HCT116 (cell line): ENCODE measurements at regions not wholly inside any gene's neighbourhood (a gene's known extent, or its start where the extent isn't known, plus 50 kb on each side); places are given as distances from the start of the nearest gene placed in this dataset.

Source experiments
- ATAC-seq: fragments of 200-7000 bp; cut with Tn5 transposase; 2 replicates; pipeline ENCODE4 v1.9.1; 2020; ENCODE audit warnings: mild to moderate bottlenecking, moderate library complexity
- BruUV-seq: library from RNA; stranded (reverse); fragments of 400-500 nt; replicated peaks from 2 replicates; lab custom pipeline; 2021; lab: Mats Ljungman, UMichigan
- CTCF ChIA-PET: fragments of 300-600 bp; sonication (Branson Sonifier 250); formaldehyde crosslinking; loops from one replicate; lab custom pipeline; 2021; ENCODE audit warnings: antibody characterized with exemption; lab: Charles Lee
- POLR2A ChIA-PET: fragments of 300-600, 350-600 bp; sonication (Branson Sonifier 250); formaldehyde crosslinking; loops from one replicate; lab custom pipeline; 2021; ENCODE audit warnings: antibody characterized with exemption; lab: Charles Lee
- RAD21 ChIA-PET, 2 experiments: fragments of 300-600 bp; sonication (Branson Sonifier 250); formaldehyde crosslinking; loops; one replicate each; lab custom pipeline; 2023; ENCODE audit warnings: low total read pairs in 2 of 2; ENCODE audit not compliant: uncharacterized antibody in 2 of 2, unreplicated experiment in 2 of 2, low non-redundant PET in 1 of 2; lab: Charles Lee
- DNase-seq: peaks from one replicate; pipeline ENCODE4 v3.0.0-alpha.2; 2010; ENCODE audit warnings: low read depth, low spot score
- H2AFZ ChIP-seq: fragments of 200-600 bp; shearing (Covaris generic), sonication (generic); 2 replicates; pipeline ENCODE4 v1.6.1; 2017; ENCODE audit warnings: low read depth, mixed run types, mixed read lengths, antibody characterized with exemption, low read length; ENCODE audit not compliant: poor library complexity, severe bottlenecking
- H3K27ac ChIP-seq: 2 replicates; pipeline ENCODE4 v1.5.1; 2012; ENCODE audit warnings: low read depth, low read length
- H3K27me3 ChIP-seq: fragments of 200-600 bp; sonication (generic); 2 replicates; pipeline ENCODE4 v1.6.1; 2016; ENCODE audit warnings: mixed run types, low read length, mixed read lengths; ENCODE audit not compliant: insufficient read depth
- H3K36me3 ChIP-seq, 2 experiments: fragments of 200-500 bp in 1 of 2; fragments of 200-600 bp in 1 of 2; sonication (Bioruptor generic) in 1 of 2; sonication (generic) in 1 of 2; 2 replicates each; pipeline versions ENCODE4 v1.5.1 to v1.6.1; 2014 to 2016; ENCODE audit warnings: low read length in 2 of 2, inconsistent platforms in 1 of 2, mixed read lengths in 1 of 2, mixed run types in 1 of 2; ENCODE audit not compliant: insufficient read depth in 2 of 2, control insufficient read depth in 1 of 2
- H3K4me1 ChIP-seq, 2 experiments: fragments of 200-600 bp in 1 of 2; sonication (generic) in 1 of 2; 2 replicates each; pipeline versions ENCODE4 v1.5.1 to v1.6.1; 2012 to 2017; ENCODE audit warnings: low read length in 2 of 2, inconsistent platforms in 1 of 2, mild to moderate bottlenecking in 1 of 2, mixed read lengths in 1 of 2, mixed run types in 1 of 2, moderate library complexity in 1 of 2; ENCODE audit not compliant: insufficient read depth in 2 of 2, control insufficient read depth in 1 of 2
- H3K4me2 ChIP-seq: fragments of 200-600 bp; sonication (generic); 2 replicates; pipeline ENCODE4 v1.6.1; 2017; ENCODE audit warnings: mixed run types, low read length, mixed read lengths
- H3K4me3 ChIP-seq, 2 experiments: fragments of 200-600 bp in 1 of 2; sonication (generic) in 1 of 2; replicated peaks in 1 of 2; 2 replicates each; pipeline ENCODE4 v1.5.1; 2011 to 2016; ENCODE audit warnings: low read length in 2 of 2, control low read depth in 1 of 2, low read depth in 1 of 2, mild to moderate bottlenecking in 1 of 2, mixed read lengths in 1 of 2, mixed run types in 1 of 2
- H3K79me2 ChIP-seq: fragments of 200-600 bp; sonication (generic); 2 replicates; pipeline ENCODE4 v1.6.1; 2017; ENCODE audit warnings: mild to moderate bottlenecking, mixed run types, low read length, moderate library complexity, mixed read lengths; ENCODE audit not compliant: insufficient read depth
- H3K9ac ChIP-seq: fragments of 200-600 bp; sonication (generic); 2 replicates; pipeline ENCODE4 v1.6.1; 2016; ENCODE audit warnings: low read length, mixed read lengths
- H3K9me2 ChIP-seq: fragments of 200-600 bp; sonication (generic), shearing (Covaris generic); 2 replicates; pipeline ENCODE4 v1.6.1; 2017; ENCODE audit warnings: mixed run types, mild to moderate bottlenecking, moderate library complexity; ENCODE audit not compliant: insufficient read depth
- H3K9me3 ChIP-seq, 2 experiments: fragments of 200-500 bp in 1 of 2; fragments of 200-600 bp in 1 of 2; sonication (Bioruptor generic) in 1 of 2; sonication (generic) in 1 of 2; 2 replicates each; pipeline ENCODE4 v1.6.1; 2014 to 2017; ENCODE audit warnings: low read length in 2 of 2, mixed read lengths in 2 of 2, inconsistent platforms in 1 of 2, low read depth in 1 of 2, mild to moderate bottlenecking in 1 of 2, mixed run types in 1 of 2, moderate library complexity in 1 of 2; ENCODE audit not compliant: control insufficient read depth in 1 of 2, insufficient read depth in 1 of 2
- H4K20me1 ChIP-seq: fragments of 200-600 bp; sonication (generic), shearing (Covaris generic); 2 replicates; pipeline ENCODE4 v1.6.1; 2017; ENCODE audit warnings: mixed run types, mild to moderate bottlenecking, moderate library complexity; ENCODE audit not compliant: insufficient read depth
- CBX3 ChIP-seq: IDR thresholded peaks from 2 replicates; pipeline ENCODE4 v1.6.1; 2012; ENCODE audit warnings: low read depth
- EGR1 ChIP-seq: IDR thresholded peaks from 2 replicates; pipeline ENCODE4 v1.6.1; 2012; ENCODE audit warnings: low read depth
- EZH2 ChIP-seq: fragments of 200-600 bp; sonication (generic); IDR thresholded peaks from 2 replicates; pipeline ENCODE4 v1.6.1; 2017; ENCODE audit warnings: antibody characterized with exemption, mixed run types
- POLR2A ChIP-seq: IDR thresholded peaks from 2 replicates; pipeline ENCODE4 v1.7.0; 2011; ENCODE audit warnings: borderline replicate concordance; ENCODE audit not compliant: insufficient read depth, insufficient read length; ENCODE audit errors: extremely low read depth
- SRF ChIP-seq: IDR thresholded peaks from 2 replicates; pipeline ENCODE4 v1.6.1; 2012; ENCODE audit warnings: low read depth
- TCF7L2 ChIP-seq: IDR thresholded peaks from 2 replicates; pipeline ENCODE4 v1.7.0; 2011; ENCODE audit warnings: borderline replicate concordance, inconsistent platforms; ENCODE audit not compliant: insufficient read depth, insufficient read length; ENCODE audit errors: extremely low read depth
- ZNF274 ChIP-seq: fragments of 200-500 bp; sonication (Bioruptor generic); IDR thresholded peaks from 2 replicates; pipeline ENCODE4 v1.6.1; 2014; ENCODE audit warnings: mild to moderate bottlenecking, low read depth, low read length, inconsistent platforms
- intact Hi-C: fragments of 100-400 bp; cut with micrococcal nuclease; formaldehyde crosslinking; loops from 2 replicates; pipeline ENCODE4 v1.10.0; 2022
- TF ChIP-seq, protein P1 (sequence below): IDR thresholded peaks from 2 replicates; pipeline ENCODE4 v1.6.1; 2012
- TF ChIP-seq, protein P2 (sequence below): IDR thresholded peaks from 2 replicates; pipeline ENCODE4 v1.6.1; 2012
- TF ChIP-seq, protein P3 (sequence below), 3 experiments: fragments of 200-600 bp in 1 of 3; sonication (generic) in 1 of 3; IDR thresholded peaks in 2 of 3; conservative IDR thresholded peaks in 1 of 3; 2 replicates each; pipeline ENCODE4 v1.5.1; 2012 to 2017; ENCODE audit warnings: low read depth in 2 of 3, low read length in 2 of 3, antibody characterized with exemption in 1 of 3, borderline replicate concordance in 1 of 3, control low read depth in 1 of 3, mild to moderate bottlenecking in 1 of 3, mixed read lengths in 1 of 3, mixed run types in 1 of 3, moderate library complexity in 1 of 3; ENCODE audit not compliant: insufficient read depth in 1 of 3

DNA sequence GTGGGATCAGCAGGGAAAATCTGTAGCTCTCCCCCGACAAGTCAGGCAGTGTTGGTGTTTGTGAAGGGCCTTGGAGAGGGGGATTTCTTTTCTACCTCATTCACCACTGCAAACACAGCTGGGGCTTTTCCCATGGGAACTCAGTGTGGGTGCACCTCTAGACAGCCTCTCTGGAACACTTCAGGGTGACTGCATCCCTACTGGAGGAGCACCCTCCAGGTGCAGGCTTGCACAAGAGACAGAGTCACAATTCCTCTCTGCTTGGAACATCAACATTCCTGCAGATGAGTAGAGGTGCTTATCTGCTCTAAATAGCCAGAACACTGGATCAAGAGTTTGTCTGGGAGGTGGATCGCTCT is 72.7 kb upstream of the AKAP13 start:
- POLR2A ChIA-PET: no interaction called here
- no peak overlapping the region for H2AFZ ChIP-seq
- no peak overlapping the region for H3K27ac ChIP-seq
- DNase-seq (no peak), ATAC-seq (no peak)
- no peaks in the 10 kb centered on the region for H3K79me2 ChIP-seq
- TF ChIP-seq, protein P1, sequence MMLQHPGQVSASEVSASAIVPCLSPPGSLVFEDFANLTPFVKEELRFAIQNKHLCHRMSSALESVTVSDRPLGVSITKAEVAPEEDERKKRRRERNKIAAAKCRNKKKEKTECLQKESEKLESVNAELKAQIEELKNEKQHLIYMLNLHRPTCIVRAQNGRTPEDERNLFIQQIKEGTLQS: no peak
- TF ChIP-seq, protein P2, sequence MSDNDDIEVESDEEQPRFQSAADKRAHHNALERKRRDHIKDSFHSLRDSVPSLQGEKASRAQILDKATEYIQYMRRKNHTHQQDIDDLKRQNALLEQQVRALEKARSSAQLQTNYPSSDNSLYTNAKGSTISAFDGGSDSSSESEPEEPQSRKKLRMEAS: no peak
- TF ChIP-seq CBX3: no peak
- TF ChIP-seq EGR1: no peak
- TF ChIP-seq, protein P3, sequence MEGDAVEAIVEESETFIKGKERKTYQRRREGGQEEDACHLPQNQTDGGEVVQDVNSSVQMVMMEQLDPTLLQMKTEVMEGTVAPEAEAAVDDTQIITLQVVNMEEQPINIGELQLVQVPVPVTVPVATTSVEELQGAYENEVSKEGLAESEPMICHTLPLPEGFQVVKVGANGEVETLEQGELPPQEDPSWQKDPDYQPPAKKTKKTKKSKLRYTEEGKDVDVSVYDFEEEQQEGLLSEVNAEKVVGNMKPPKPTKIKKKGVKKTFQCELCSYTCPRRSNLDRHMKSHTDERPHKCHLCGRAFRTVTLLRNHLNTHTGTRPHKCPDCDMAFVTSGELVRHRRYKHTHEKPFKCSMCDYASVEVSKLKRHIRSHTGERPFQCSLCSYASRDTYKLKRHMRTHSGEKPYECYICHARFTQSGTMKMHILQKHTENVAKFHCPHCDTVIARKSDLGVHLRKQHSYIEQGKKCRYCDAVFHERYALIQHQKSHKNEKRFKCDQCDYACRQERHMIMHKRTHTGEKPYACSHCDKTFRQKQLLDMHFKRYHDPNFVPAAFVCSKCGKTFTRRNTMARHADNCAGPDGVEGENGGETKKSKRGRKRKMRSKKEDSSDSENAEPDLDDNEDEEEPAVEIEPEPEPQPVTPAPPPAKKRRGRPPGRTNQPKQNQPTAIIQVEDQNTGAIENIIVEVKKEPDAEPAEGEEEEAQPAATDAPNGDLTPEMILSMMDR (IDR thresholded peaks at IDR 0.05 in 2 of 3, conservative IDR thresholded peaks at IDR 0.05 in 1 of 3; ENCODE audit: borderline replicate concordance in 1 of 3, insufficient read depth in 1 of 3, low read depth in 2 of 3, low read length in 2 of 3): no peak
- no peak for TF ChIP-seq SRF
- TF ChIP-seq TCF7L2: no peak
- no peak for TF ChIP-seq EZH2
- no peak for TF ChIP-seq POLR2A
- no peak for TF ChIP-seq ZNF274
- CTCF ChIA-PET: no interaction called here
- no peaks in the 10 kb centered on the region for H3K9me3 ChIP-seq
- no peak overlapping the region for H3K4me3 ChIP-seq
- BruUV-seq: no TSS peak
- no peaks in the 10 kb centered on the region for H3K9me2 ChIP-seq
- H3K36me3 ChIP-seq: no peaks in the 10 kb centered on the region
- intact Hi-C loops: loop anchor here (10.0 kb wide), 1 partner anchor 417 kb away; no protein-coding TSS in a partner anchor
- H3K4me2 ChIP-seq: no peak overlapping the region
- H3K27me3 ChIP-seq: no peaks in the 10 kb centered on the region
- RAD21 ChIA-PET: no interaction called here
- H3K9ac ChIP-seq: no peak overlapping the region
- no peaks in the 10 kb centered on the region for H4K20me1 ChIP-seq
- H3K4me1 ChIP-seq: peaks cover 3% of the 10 kb centered on the region in 2 experiments; a peak in 2 of 4 replicates
